AG04450 (cell line): ENCODE measurements at regions not wholly inside any gene's neighbourhood (a gene's known extent, or its start where the extent isn't known, plus 50 kb on each side); places are given as distances from the start of the nearest gene placed in this dataset.

Experiments used
- CTCF ChIA-PET: fragments of 300-600, 350-600 bp; formaldehyde crosslinking; extraction: SDS; loops from one replicate; lab custom pipeline; 2022; ENCODE audit warnings: antibody characterized with exemption, inconsistent platforms; lab: Charles Lee
- POLR2A ChIA-PET: fragments of 350-600 bp; formaldehyde crosslinking; extraction: SDS; loops from one replicate; lab custom pipeline; 2021; ENCODE audit warnings: antibody characterized with exemption, inconsistent platforms; lab: Yijun Ruan, JAX
- DNase-seq: peaks from one replicate; pipeline ENCODE4 v3.0.0-alpha.2; 2011; ENCODE audit warnings: low read depth, low spot score
- H3K27ac ChIP-seq: one replicate; pipeline ENCODE4 v1.5.1; 2012; ENCODE audit warnings: low read depth, low read length, control low read depth
- H3K27me3 ChIP-seq: one replicate; pipeline ENCODE4 v1.6.0; 2012; ENCODE audit warnings: low read length; ENCODE audit not compliant: control insufficient read depth, insufficient read depth
- H3K4me3 ChIP-seq: 2 replicates; pipeline ENCODE4 v1.5.1; 2011; ENCODE audit warnings: mild to moderate bottlenecking, low read depth, low read length, control low read depth
- H3K9me3 ChIP-seq: 2 replicates; pipeline ENCODE4 v1.5.1; 2012; ENCODE audit warnings: low read length; ENCODE audit not compliant: control insufficient read depth, insufficient read depth
- TF ChIP-seq, protein P1 (sequence below): IDR thresholded peaks from 2 replicates; pipeline ENCODE4 v1.5.1; 2011; ENCODE audit warnings: low read depth, low read length, control low read depth, inconsistent platforms

GRCh38 chr20:24810676-24811407 lies 138.2 kb upstream of the CST7 start:
- TF ChIP-seq, protein P1, sequence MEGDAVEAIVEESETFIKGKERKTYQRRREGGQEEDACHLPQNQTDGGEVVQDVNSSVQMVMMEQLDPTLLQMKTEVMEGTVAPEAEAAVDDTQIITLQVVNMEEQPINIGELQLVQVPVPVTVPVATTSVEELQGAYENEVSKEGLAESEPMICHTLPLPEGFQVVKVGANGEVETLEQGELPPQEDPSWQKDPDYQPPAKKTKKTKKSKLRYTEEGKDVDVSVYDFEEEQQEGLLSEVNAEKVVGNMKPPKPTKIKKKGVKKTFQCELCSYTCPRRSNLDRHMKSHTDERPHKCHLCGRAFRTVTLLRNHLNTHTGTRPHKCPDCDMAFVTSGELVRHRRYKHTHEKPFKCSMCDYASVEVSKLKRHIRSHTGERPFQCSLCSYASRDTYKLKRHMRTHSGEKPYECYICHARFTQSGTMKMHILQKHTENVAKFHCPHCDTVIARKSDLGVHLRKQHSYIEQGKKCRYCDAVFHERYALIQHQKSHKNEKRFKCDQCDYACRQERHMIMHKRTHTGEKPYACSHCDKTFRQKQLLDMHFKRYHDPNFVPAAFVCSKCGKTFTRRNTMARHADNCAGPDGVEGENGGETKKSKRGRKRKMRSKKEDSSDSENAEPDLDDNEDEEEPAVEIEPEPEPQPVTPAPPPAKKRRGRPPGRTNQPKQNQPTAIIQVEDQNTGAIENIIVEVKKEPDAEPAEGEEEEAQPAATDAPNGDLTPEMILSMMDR: no peak
- H3K27ac ChIP-seq: no peak overlapping the region
- ChIA-PET POLR2A (no interaction called here), CTCF (no interaction called here)
- no peak overlapping the region for H3K4me3 ChIP-seq
- H3K9me3 ChIP-seq: peaks cover 4% of the 10 kb centered on the region; the same call in 1 of the 2 replicates
- H3K27me3 ChIP-seq: no peaks in the 10 kb centered on the region
- DNase-seq: no peak

- POLR2A ChIA-PET: no interaction called here
- DNase-seq: no peak
- peaks cover 4% of the 10 kb centered on the region; the same call in 1 of the 2 replicates for H3K9me3 ChIP-seq
- CTCF ChIA-PET: no interaction called here
- no peak overlapping the region for H3K4me3 ChIP-seq
- no peak overlapping the region for H3K27ac ChIP-seq
- H3K27me3 ChIP-seq: no peaks in the 10 kb centered on the region
- TF ChIP-seq, protein P1: no peak
Observed at GRCh38 chr20:24812373-24812772, 136.7 kb upstream of the CST7 start.

GRCh38 chr20:24813080-24813479 lies 136.0 kb upstream of the CST7 start:
- TF ChIP-seq, protein P1: no peak
- ChIA-PET CTCF (no interaction called here), POLR2A (no interaction called here)
- Histone ChIP-seq H3K27me3 (no peaks in the 10 kb centered on the region), H3K4me3 (no peak overlapping the region), H3K9me3 (peaks cover 4% of the 10 kb centered on the region; the same call in 1 of the 2 replicates), H3K27ac (no peak overlapping the region)
- DNase-seq: no peak

- H3K27ac ChIP-seq: no peak overlapping the region
- no peak for DNase-seq
- ChIA-PET CTCF (no interaction called here), POLR2A (no interaction called here)
- no peak overlapping the region for H3K4me3 ChIP-seq
- H3K9me3 ChIP-seq: peaks cover 4% of the 10 kb centered on the region; the same call in 1 of the 2 replicates
- TF ChIP-seq, protein P1: no peak
- H3K27me3 ChIP-seq: no peaks in the 10 kb centered on the region
Observed at GRCh38 chr20:24813496-24813895, 135.6 kb upstream of the CST7 start.

DNA sequence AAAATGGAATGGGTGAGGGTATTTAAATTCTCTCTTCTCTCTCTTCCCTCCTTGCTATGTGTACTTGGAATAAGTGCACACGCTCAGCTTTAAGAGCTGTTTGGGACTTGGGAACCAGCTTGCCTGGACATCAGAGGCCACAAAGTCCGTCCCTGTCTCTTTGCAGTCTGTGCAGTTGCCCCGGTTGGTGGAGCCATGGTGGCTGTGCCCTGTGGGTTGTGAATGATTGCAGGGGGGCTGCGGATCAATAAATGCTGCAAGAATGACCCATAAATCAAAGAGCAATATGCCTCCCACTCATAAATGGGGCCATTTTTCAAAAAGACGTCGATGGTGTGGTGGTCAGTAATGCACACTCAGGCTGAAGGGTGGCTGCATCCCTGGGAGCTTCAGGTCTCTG lies 135.1 kb upstream of the CST7 start:
- TF ChIP-seq, protein P1: no peak
- ChIA-PET CTCF (no interaction called here), POLR2A (no interaction called here)

More for the DNA sequence above, 135.1 kb upstream of the CST7 start:
- Histone ChIP-seq H3K4me3 (no peak overlapping the region), H3K9me3 (peaks cover 4% of the 10 kb centered on the region; the same call in 1 of the 2 replicates), H3K27ac (no peak overlapping the region), H3K27me3 (no peaks in the 10 kb centered on the region)
- no peak for DNase-seq
